Heart right ventricle (tissue), 16 donors: ENCODE measurements at regions not wholly inside any gene's neighbourhood (a gene's known extent, or its start where the extent isn't known, plus 50 kb on each side); places are given as distances from the start of the nearest gene placed in this dataset.

ENCODE experiments used
- ATAC-seq, 8 donors: fragments of 200-7000 bp; cut with Tn5 transposase; one replicate each; pipeline ENCODE4 v1.9.1; 2020; ENCODE audit warnings: mild to moderate bottlenecking in 8 of 8, moderate library complexity in 8 of 8, moderate number of reproducible peaks in 1 of 8
- DNase-seq, 2 donors: peaks; one replicate each; pipeline ENCODE4 v3.0.0-alpha.2; 2020
- H3K27ac ChIP-seq, 10 donors: fragments of 200-600 bp; sonication (generic) in 2 of 10; one replicate each; pipeline versions ENCODE4 v1.5.0 to v1.8.0; 2020 to 2022; ENCODE audit warnings: mild to moderate bottlenecking in 3 of 10
- H3K27me3 ChIP-seq, 7 donors: fragments of 200-600 bp; one replicate each; pipeline ENCODE4 v1.8.0; 2021 to 2022; ENCODE audit warnings: mild to moderate bottlenecking in 2 of 7
- H3K36me3 ChIP-seq, 9 donors: fragments of 200-600 bp; sonication (generic) in 1 of 9; one replicate each; pipeline versions ENCODE4 v1.5.0 to v1.8.0; 2020 to 2022; ENCODE audit warnings: mild to moderate bottlenecking in 2 of 9
- H3K4me1 ChIP-seq, 9 donors: fragments of 200-600 bp; sonication (generic) in 1 of 9; one replicate each; pipeline versions ENCODE4 v1.5.0 to v1.8.0; 2020 to 2022; ENCODE audit warnings: mild to moderate bottlenecking in 4 of 9
- H3K4me3 ChIP-seq, 10 donors: fragments of 200-600 bp; sonication (generic) in 2 of 10; one replicate each; pipeline versions ENCODE4 v1.5.0 to v1.8.0; 2020 to 2022; ENCODE audit warnings: mild to moderate bottlenecking in 7 of 10, moderate library complexity in 2 of 10
- H3K9me3 ChIP-seq, 11 donors: fragments of 200-600 bp in 10 of 11; sonication (generic) in 2 of 11; one replicate each; pipeline versions ENCODE4 v1.5.0 to v1.8.0; 2013 to 2022; ENCODE audit warnings: mild to moderate bottlenecking in 2 of 11, control low read depth in 1 of 11, moderate library complexity in 1 of 11
- CTCF ChIP-seq, 9 donors: fragments of 200-600 bp; sonication (generic) in 2 of 9; IDR thresholded peaks; one replicate each; pipeline versions ENCODE4 v1.5.0 to v1.8.0; 2021 to 2022; ENCODE audit warnings: antibody characterized with exemption in 9 of 9, mild to moderate bottlenecking in 5 of 9, moderate library complexity in 1 of 9
- WGBS, 2 donors: extraction: QIAGEN DNeasy Blood & Tissue Kit; methylation state at CpG; one replicate each; pipeline ENCODE4 v1.1.7; 2013; ENCODE audit warnings: inconsistent platforms in 1 of 2; 5-methylcytosine and 5-hydroxymethylcytosine counted together
- intact Hi-C, 10 donors: fragments of 100-400 bp; cut with DNase I; formaldehyde crosslinking; loops; one replicate each; pipeline versions ENCODE4 v1.11.1 to v1.14.2; 2022
- donor health status: Arrhythmogenic right ventricular cardiomyopathy.
- donor health status: ischemic (EF 13 %, LVEDD 7.1; RV severe dilation, severe dysfunction).
- donor health status: healthy with polysubstance abuse.
- donor health status: DM: no; HTN: yes; CAD: no.
- donor health status: DM: no; HTN: no; CAD: no.
- donor health status: ischemic (EF 25% LVEDD 6.9; RV normal size, moderate dysfunction).
- donor health status: ischemic (EF 25% LVEDD 5.7; RV mildly dilated, moderate dysfunction).
- donor health status: healthy.
- donor health status: DM: yes; HTN: yes; CAD: no.
- donor health status: Ischemic cardiomyopathy.
- donor health status: ischemic (EF 35%, LVEDD 5.7; RV mildly dilated, moderate dysfunction).
- donor health status: nonischemic (EF 11% LVEDD 7.7; RV severe dilation, severe dysfunction).
- donor health status: DM: yes; HTN: yes; CAD: no.
- donor health status: PGD.
- donor health status: ischemic (EF 29% LVEDD 5.4; RV normal size, mild dysfunction).
- donor health status: nonischemic (EF 23%, LVEDD 6.1; RV moderate dilation, normal function).

GRCh38 chr6:797479-798077, 104.6 kb upstream of the EXOC2 start:
- ATAC-seq (peak in 3 of 8 donors; percentile 41 to 64 (median 53)), DNase-seq (peak in 1 of 2 donors; percentile 55)
- peaks cover 0 to 92% (median 83%) of the 10 kb centered on the region in 7 donors for H3K27me3 ChIP-seq
- peak; percentile 60 to 89 (median 80) for TF ChIP-seq CTCF (IDR thresholded peaks at IDR 0.05)
- H3K9me3 ChIP-seq = no peaks in the 10 kb centered on the region
- no peaks in the 10 kb centered on the region for H3K4me1 ChIP-seq
- intact Hi-C loops = loop anchor here in 9 of 10 donors (1.0 to 10.0 kb wide), 7 partner anchors 107 to 600 kb away; no protein-coding TSS in a partner anchor
- 15 to 23% methylated on average over 5 of the region's 5 CpGs for WGBS, 2 donors
- H3K27ac ChIP-seq = no peak overlapping the region
- no peaks in the 10 kb centered on the region for H3K36me3 ChIP-seq
- H3K4me3 ChIP-seq = no peak overlapping the region

- intact Hi-C loops = loop anchor here in 8 of 10 donors (5.0 to 10.0 kb wide), 3 partner anchors 110 to 602 kb away; no protein-coding TSS in a partner anchor
- H3K9me3 ChIP-seq = no peaks in the 10 kb centered on the region
- H3K27ac ChIP-seq = no peak overlapping the region
- no peaks in the 10 kb centered on the region for H3K4me1 ChIP-seq
- WGBS, 2 donors = 40 to 44% methylated on average over 11 of the region's 11 CpGs
- ATAC-seq (no peak), DNase-seq (no peak)
- H3K4me3 ChIP-seq = no peak overlapping the region
- H3K27me3 ChIP-seq = peaks cover 0 to 93% (median 78%) of the 10 kb centered on the region in 7 donors
- H3K36me3 ChIP-seq = no peaks in the 10 kb centered on the region
- TF ChIP-seq CTCF (IDR thresholded peaks at IDR 0.05) = no peak
These were observed 102.2 kb upstream of the EXOC2 start for GRCh38 chr6:795046-795685.

GRCh38 chr6:793261-793660, 100.3 kb upstream of the EXOC2 start:
- Histone ChIP-seq H3K9me3 (no peaks in the 10 kb centered on the region), H3K27ac (no peak overlapping the region), H3K4me1 (no peaks in the 10 kb centered on the region), H3K27me3 (peaks cover 0 to 93% (median 63%) of the 10 kb centered on the region in 7 donors), H3K4me3 (no peak overlapping the region), H3K36me3 (no peaks in the 10 kb centered on the region)
- intact Hi-C loops = loop anchor here in 4 of 10 donors (5.0 to 10.0 kb wide), 4 partner anchors 112 to 604 kb away; no protein-coding TSS in a partner anchor
- DNase-seq = no peak
- TF ChIP-seq CTCF (IDR thresholded peaks at IDR 0.05) = no peak
- ATAC-seq = no peak
- 76 to 79% methylated on average over 13 of the region's 13 CpGs for WGBS, 2 donors

GRCh38 chr6:792662-793061, 99.7 kb upstream of the EXOC2 start:
- no peak overlapping the region for H3K4me3 ChIP-seq
- DNase-seq (no peak), ATAC-seq (no peak)
- intact Hi-C loops = loop anchor here in 4 of 10 donors (5.0 to 10.0 kb wide), 4 partner anchors 112 to 605 kb away; no protein-coding TSS in a partner anchor
- no peak for TF ChIP-seq CTCF (IDR thresholded peaks at IDR 0.05)
- H3K27ac ChIP-seq = no peak overlapping the region
- WGBS, 2 donors = 80 to 87% methylated on average over 11 of the region's 11 CpGs
- H3K9me3 ChIP-seq = no peaks in the 10 kb centered on the region
- no peaks in the 10 kb centered on the region for H3K36me3 ChIP-seq
- H3K4me1 ChIP-seq = no peaks in the 10 kb centered on the region
- H3K27me3 ChIP-seq = peaks cover 0 to 92% (median 65%) of the 10 kb centered on the region in 7 donors
